IMR-90 (cell line): ENCODE measurements at regions not wholly inside any gene's neighbourhood (a gene's known extent, or its start where the extent isn't known, plus 50 kb on each side); places are given as distances from the start of the nearest gene placed in this dataset.
A peak's percentile ranks its signal among the peaks of the same experiment; 100 is the strongest.

ENCODE experiments used
- ATAC-seq: fragments of 200-7000 bp; cut with Tn5 transposase; 2 replicates; pipeline ENCODE4 v1.9.1; 2020; ENCODE audit warnings: low read depth, mild to moderate bottlenecking, moderate library complexity
- BruUV-seq: library from RNA; stranded (reverse); fragments of 400-500 nt; replicated peaks from 2 replicates; lab custom pipeline; 2021; lab: Mats Ljungman, UMichigan
- CTCF ChIA-PET: fragments of 300-600 bp; formaldehyde crosslinking; extraction: SDS; loops from one replicate; lab custom pipeline; 2021; ENCODE audit warnings: antibody characterized with exemption; lab: Yijun Ruan, JAX
- POLR2A ChIA-PET: fragments of 300-600 bp; sonication (Branson Sonifier 250); formaldehyde crosslinking; loops from one replicate; lab custom pipeline; 2022; ENCODE audit warnings: antibody characterized with exemption; ENCODE audit not compliant: unreplicated experiment; lab: Charles Lee
- DNase-seq: peaks from one replicate; pipeline ENCODE4 v3.0.0; 2013
- H2AFZ ChIP-seq: replicated peaks from 2 replicates; pipeline ENCODE3; 2013; ENCODE audit warnings: low read length, mild to moderate bottlenecking; ENCODE audit not compliant: poor library complexity
- H2AK5ac ChIP-seq: 2 replicates; pipeline ENCODE4 v1.6.1; 2013; ENCODE audit warnings: low read depth, low read length, inconsistent platforms
- H2AK9ac ChIP-seq: replicated peaks from 2 replicates; pipeline ENCODE3; 2013; ENCODE audit warnings: mild to moderate bottlenecking, low read depth, low read length, moderate library complexity; ENCODE audit not compliant: poor library complexity
- H2BK120ac ChIP-seq: 2 replicates; pipeline ENCODE4 v1.6.1; 2013; ENCODE audit warnings: low read depth, low read length, inconsistent platforms
- H2BK15ac ChIP-seq: 3 replicates; pipeline ENCODE4 v1.6.1; 2013; ENCODE audit warnings: low read depth, low read length, inconsistent platforms
- H2BK20ac ChIP-seq: 2 replicates; pipeline ENCODE4 v1.6.1; 2013; ENCODE audit warnings: low read depth, mild to moderate bottlenecking, inconsistent platforms, low read length, moderate library complexity
- H2BK5ac ChIP-seq: 2 replicates; pipeline ENCODE4 v1.6.1; 2013; ENCODE audit warnings: mild to moderate bottlenecking, low read depth, low read length, inconsistent platforms; ENCODE audit not compliant: poor library complexity, severe bottlenecking
- H3K14ac ChIP-seq: replicated peaks from 2 replicates; pipeline ENCODE4 v1.6.1; 2013; ENCODE audit warnings: low read depth, low read length, inconsistent platforms
- H3K18ac ChIP-seq: 2 replicates; pipeline ENCODE4 v1.6.1; 2013; ENCODE audit warnings: low read depth, low read length, control low read depth
- H3K23ac ChIP-seq: 2 replicates; pipeline ENCODE4 v1.6.1; 2013; ENCODE audit warnings: low read depth, low read length, inconsistent platforms
- H3K27ac ChIP-seq: 2 replicates; pipeline ENCODE4 v1.5.1; 2013; ENCODE audit warnings: mild to moderate bottlenecking, control low read depth, low read length; ENCODE audit not compliant: insufficient read depth
- H3K27me3 ChIP-seq: 2 replicates; pipeline ENCODE4 v1.6.1; 2013; ENCODE audit warnings: low read length; ENCODE audit not compliant: control insufficient read depth, insufficient read depth
- H3K36me3 ChIP-seq: 2 replicates; pipeline ENCODE4 v1.6.1; 2013; ENCODE audit warnings: low read length, mixed read lengths; ENCODE audit not compliant: control insufficient read depth, insufficient read depth
- H3K4ac ChIP-seq: 2 replicates; pipeline ENCODE4 v1.6.1; 2013; ENCODE audit warnings: low read depth, low read length, inconsistent platforms
- H3K4me1 ChIP-seq: 2 replicates; pipeline ENCODE4 v1.6.1; 2013; ENCODE audit warnings: low read length, mixed read lengths; ENCODE audit not compliant: control insufficient read depth, insufficient read depth
- H3K4me2 ChIP-seq: 2 replicates; pipeline ENCODE4 v1.6.1; 2013; ENCODE audit warnings: low read depth, mild to moderate bottlenecking, control low read depth, low read length, moderate library complexity
- H3K4me3 ChIP-seq: 2 replicates; pipeline ENCODE4 v1.5.1; 2013; ENCODE audit warnings: low read depth, mild to moderate bottlenecking, control low read depth, low read length, moderate library complexity; ENCODE audit not compliant: insufficient read depth
- H3K56ac ChIP-seq: 2 replicates; pipeline ENCODE4 v1.6.1; 2013; ENCODE audit warnings: low read length, inconsistent platforms; ENCODE audit not compliant: insufficient read depth; ENCODE audit errors: extremely low read depth
- H3K79me1 ChIP-seq, 2 experiments: 2 replicates each; pipeline ENCODE4 v1.6.1; 2013; ENCODE audit warnings: low read length in 2 of 2, inconsistent platforms in 1 of 2, low read depth in 1 of 2
- H3K9ac ChIP-seq: 2 replicates; pipeline ENCODE4 v1.6.1; 2013; ENCODE audit warnings: low read depth, low read length, control low read depth
- H3K9me1 ChIP-seq: 2 replicates; pipeline ENCODE4 v1.6.1; 2013; ENCODE audit warnings: low read length, inconsistent platforms; ENCODE audit not compliant: insufficient read depth
- H3K9me3 ChIP-seq: 2 replicates; pipeline ENCODE4 v1.6.1; 2013; ENCODE audit warnings: low read length; ENCODE audit not compliant: control insufficient read depth, insufficient read depth
- H4K20me1 ChIP-seq: 2 replicates; pipeline ENCODE4 v1.6.1; 2013; ENCODE audit warnings: low read length, inconsistent platforms; ENCODE audit not compliant: insufficient read depth
- H4K5ac ChIP-seq: 2 replicates; pipeline ENCODE4 v1.6.1; 2013; ENCODE audit warnings: mild to moderate bottlenecking, low read depth, low read length, control low read depth
- H4K8ac ChIP-seq, 2 experiments: 2 replicates each; pipeline ENCODE4 v1.6.1; 2013; ENCODE audit warnings: low read depth in 2 of 2, low read length in 2 of 2, control low read depth in 1 of 2, inconsistent platforms in 1 of 2
- H4K91ac ChIP-seq: 2 replicates; pipeline ENCODE4 v1.6.1; 2013; ENCODE audit warnings: low read depth, low read length, inconsistent platforms; ENCODE audit not compliant: insufficient read depth
- CHD1 ChIP-seq: IDR thresholded peaks from 2 replicates; pipeline ENCODE4 v1.6.1; 2012; ENCODE audit warnings: low read depth, low read length, improper control_type of control experiment
- CTCF ChIP-seq: conservative IDR thresholded peaks from 2 replicates; pipeline ENCODE4 v1.5.1; 2012; ENCODE audit warnings: mild to moderate bottlenecking, low read depth, low read length, improper control_type of control experiment
- ELK1 ChIP-seq: fragments of 150-350 bp; IDR thresholded peaks from 2 replicates; pipeline ENCODE4 v1.6.1; 2016; ENCODE audit warnings: low read depth, mild to moderate bottlenecking, low read length, moderate library complexity, borderline replicate concordance
- FOS ChIP-seq: fragments of 150-350 bp; IDR thresholded peaks from 2 replicates; pipeline ENCODE4 v1.6.1; 2016; ENCODE audit warnings: low read depth, low read length
- MAFK ChIP-seq: IDR thresholded peaks from 2 replicates; pipeline ENCODE4 v1.6.1; 2012; ENCODE audit warnings: low read depth, low read length, improper control_type of control experiment
- MAZ ChIP-seq: IDR thresholded peaks from 2 replicates; pipeline ENCODE4 v1.6.1; 2012; ENCODE audit warnings: low read depth, mild to moderate bottlenecking, low read length, improper control_type of control experiment, moderate library complexity, borderline replicate concordance
- MXI1 ChIP-seq: IDR thresholded peaks from 2 replicates; pipeline ENCODE4 v1.6.1; 2012; ENCODE audit warnings: low read depth, mild to moderate bottlenecking, low read length, moderate library complexity, borderline replicate concordance
- NFE2L2 ChIP-seq: fragments of 150-350 bp; IDR thresholded peaks from 2 replicates; pipeline ENCODE4 v1.6.1; 2016; ENCODE audit warnings: low read depth, mild to moderate bottlenecking, low read length
- RAD21 ChIP-seq: IDR thresholded peaks from 2 replicates; pipeline ENCODE4 v1.6.1; 2012; ENCODE audit warnings: low read length, improper control_type of control experiment
- RCOR1 ChIP-seq: IDR thresholded peaks from 2 replicates; pipeline ENCODE4 v1.6.1; 2012; ENCODE audit warnings: mild to moderate bottlenecking, low read length, improper control_type of control experiment; ENCODE audit not compliant: insufficient replicate concordance
- USF2 ChIP-seq: fragments of 150-350 bp; IDR thresholded peaks from 2 replicates; pipeline ENCODE4 v1.6.1; 2017; ENCODE audit warnings: mild to moderate bottlenecking, antibody characterized with exemption, low read length, low read depth
- WGBS, 2 experiments: methylation state at CpG; one replicate each; pipeline versions ENCODE4 v1.1.5 to v1.1.7; 2013; ENCODE audit warnings: missing lambda C conversion rate in 2 of 2; ENCODE audit not compliant: insufficient read length in 1 of 2; ENCODE audit errors: extremely low coverage in 2 of 2; 5-methylcytosine and 5-hydroxymethylcytosine counted together
- dilution Hi-C: fragments of 300-500 bp; cut with HindIII; formaldehyde crosslinking; loops from one replicate; pipeline ENCODE4 v1.14.3; 2018; ENCODE audit warnings: low sequenced_read_pairs; ENCODE audit not compliant: unreplicated experiment
- in situ Hi-C: fragments of 300-500 bp; cut with MboI; formaldehyde crosslinking; loops from 3 replicates; pipeline ENCODE4 v1.14.3; 2019; ENCODE audit warnings: low sequenced_read_pairs, inconsistent platforms, mixed read lengths
- intact Hi-C: fragments of 100-400 bp; cut with micrococcal nuclease; formaldehyde crosslinking; loops from 2 replicates; pipeline ENCODE4 v1.10.0; 2022

GRCh38 chr4:86483173-86483490, 111.0 kb upstream of the PTPN13 start:
- H3K9me3 ChIP-seq: no peaks in the 10 kb centered on the region
- no peak overlapping the region for H4K91ac ChIP-seq
- H3K79me1 ChIP-seq: no peaks in the 10 kb centered on the region
- H2BK15ac ChIP-seq: no peak overlapping the region
- DNase-seq: no peak
- H3K56ac ChIP-seq: no peak overlapping the region
- H3K4me2 ChIP-seq: peak overlapping the region; percentile 79
- no peak overlapping the region for H3K23ac ChIP-seq
- no TSS peak for BruUV-seq
- no peaks in the 10 kb centered on the region for H3K9me1 ChIP-seq
- H3K4me3 ChIP-seq: no peak overlapping the region
- no peak overlapping the region for H2AK9ac ChIP-seq
- peaks cover 3% of the 10 kb centered on the region; the same call in 1 of the 2 replicates for H3K4me1 ChIP-seq
- no peak overlapping the region for H4K8ac ChIP-seq
- no peak overlapping the region for H3K9ac ChIP-seq
- H4K5ac ChIP-seq: no peak overlapping the region
- no peak for ATAC-seq
- intact Hi-C loops (no loop called here), in situ Hi-C loops (loop anchor here (25.0 kb wide), 1 partner anchor 629 kb away; no protein-coding TSS in a partner anchor), dilution Hi-C loops (no loop called here)
- no peak overlapping the region for H2BK120ac ChIP-seq
- no peak overlapping the region for H2AK5ac ChIP-seq
- TF ChIP-seq MXI1 (no peak), RCOR1 (no peak), RAD21 (no peak), FOS (no peak), CTCF (no peak), NFE2L2 (no peak), MAZ (no peak), USF2 (no peak), ELK1 (no peak), CHD1 (no peak), MAFK (no peak)
- no peak overlapping the region for H3K4ac ChIP-seq
- H3K18ac ChIP-seq: no peak overlapping the region
- H3K27me3 ChIP-seq: no peaks in the 10 kb centered on the region
- no peak overlapping the region for H2BK20ac ChIP-seq
- H4K20me1 ChIP-seq: no peaks in the 10 kb centered on the region
- H3K27ac ChIP-seq: no peak overlapping the region
- no peaks in the 10 kb centered on the region for H3K36me3 ChIP-seq
- H2AFZ ChIP-seq: no peak overlapping the region
- no CpG with 5 or more reads among the region's 2 CpGs for WGBS, 2 experiments
- CTCF ChIA-PET: interaction anchor here (0.6 to 1.5 kb wide), 2 partner anchors 19 to 97 kb away, joined by 4 to 5 read pairs; no protein-coding TSS in a partner anchor
- H3K14ac ChIP-seq: no peak overlapping the region
- POLR2A ChIA-PET: no interaction called here
- no peak overlapping the region for H2BK5ac ChIP-seq
